Hematopoietic multipotent progenitor cell treated with erythropoietin and hydrocortisone succinate and interleukin-3 and kit ligand, for 4 days (in vitro differentiated cells): ENCODE measurements at regions not wholly inside any gene's neighbourhood (a gene's known extent, or its start where the extent isn't known, plus 50 kb on each side); places are given as distances from the start of the nearest gene placed in this dataset.
"Not testable (repeated sequence)": the region's sequence is repeated elsewhere in the genome, so short reads cannot be mapped to it uniquely, and the experiment has no call there.

ENCODE experiments used
- DNase-seq: peaks from one replicate; pipeline ENCODE4 v3.0.0-alpha.2; 2015

GRCh38 chr6:121695329-121695728 is 259.9 kb downstream of the GJA1 start:
- DNase-seq = no peak

- DNase-seq = no peak
Observed at GRCh38 chr6:121697921-121698320, 262.5 kb downstream of the GJA1 start.

- no peak for DNase-seq
Observed at GRCh38 chr6:121698617-121699016, 263.2 kb downstream of the GJA1 start.

GRCh38 chr6:121703129-121703528 is 267.7 kb downstream of the GJA1 start:
- DNase-seq = not testable (repeated sequence)

GRCh38 chr6:121711472-121711871 is 276.0 kb downstream of the GJA1 start:
- DNase-seq = no peak

- DNase-seq = no peak
Observed at GRCh38 chr6:121717686-121718085, 282.2 kb downstream of the GJA1 start.

GRCh38 chr6:121720867-121721266 is 285.4 kb downstream of the GJA1 start:
- not testable (repeated sequence) for DNase-seq

- no peak for DNase-seq
Observed at GRCh38 chr6:121723623-121724022, 288.2 kb downstream of the GJA1 start.

GRCh38 chr6:121724576-121724975 is 289.1 kb downstream of the GJA1 start:
- no peak for DNase-seq

GRCh38 chr6:121726596-121726995 is 291.1 kb downstream of the GJA1 start:
- no peak for DNase-seq

GRCh38 chr6:121730616-121731015 is 295.2 kb downstream of the GJA1 start:
- DNase-seq = no peak

- no peak for DNase-seq
Observed at GRCh38 chr6:121731381-121731780, 295.9 kb downstream of the GJA1 start.

- DNase-seq = no peak
Observed at GRCh38 chr6:121732641-121733040, 297.2 kb downstream of the GJA1 start.

- no peak for DNase-seq
Observed at GRCh38 chr6:121733234-121733633, 297.8 kb downstream of the GJA1 start.

GRCh38 chr6:121740188-121740587 is 304.7 kb downstream of the GJA1 start:
- not testable (repeated sequence) for DNase-seq

GRCh38 chr6:121743691-121744090 is 308.2 kb downstream of the GJA1 start:
- DNase-seq = no peak

GRCh38 chr6:121748376-121748775 is 312.9 kb downstream of the GJA1 start:
- DNase-seq = no peak

GRCh38 chr6:121748850-121749249 is 313.4 kb downstream of the GJA1 start:
- no peak for DNase-seq

GRCh38 chr6:121755485-121755884 is 320.0 kb downstream of the GJA1 start:
- DNase-seq = no peak

- no peak for DNase-seq
Observed at GRCh38 chr6:121756666-121757065, 321.2 kb downstream of the GJA1 start.

GRCh38 chr6:121759370-121759769 is 323.9 kb downstream of the GJA1 start:
- peak; percentile 19 for DNase-seq

- no peak for DNase-seq
Observed at GRCh38 chr6:121760191-121760590, 324.7 kb downstream of the GJA1 start.

GRCh38 chr6:121760745-121761144 is 325.3 kb downstream of the GJA1 start:
- no peak for DNase-seq

GRCh38 chr6:121764493-121764892 is 329.0 kb downstream of the GJA1 start:
- no peak for DNase-seq

- DNase-seq = no peak
Observed at GRCh38 chr6:121765060-121765459, 329.6 kb downstream of the GJA1 start.

GRCh38 chr6:121767211-121767610 is 331.8 kb downstream of the GJA1 start:
- no peak for DNase-seq
